ENCODE measurements at regions not wholly inside any gene's neighbourhood (a gene's known extent, or its start where the extent isn't known, plus 50 kb on each side); places are given as distances from the start of the nearest gene placed in this dataset.
A peak's percentile ranks its signal among the peaks of the same experiment; 100 is the strongest.

GRCh38 chr1:30379684-30380624 is 343.4 kb downstream of the MATN1 start:
- H3K9me3 ChIP-seq: no peaks in the 10 kb centered on the region
- DNase-seq: peak; percentile 44 to 56 (median 55)
- 18 to 32% (median 25%) methylated on average over 13 of the region's 13 CpGs for WGBS, 3 donors
- peak overlapping the region in 1 of 2 donors; percentile 3 for H3K27ac ChIP-seq
- TF ChIP-seq, protein P1, sequence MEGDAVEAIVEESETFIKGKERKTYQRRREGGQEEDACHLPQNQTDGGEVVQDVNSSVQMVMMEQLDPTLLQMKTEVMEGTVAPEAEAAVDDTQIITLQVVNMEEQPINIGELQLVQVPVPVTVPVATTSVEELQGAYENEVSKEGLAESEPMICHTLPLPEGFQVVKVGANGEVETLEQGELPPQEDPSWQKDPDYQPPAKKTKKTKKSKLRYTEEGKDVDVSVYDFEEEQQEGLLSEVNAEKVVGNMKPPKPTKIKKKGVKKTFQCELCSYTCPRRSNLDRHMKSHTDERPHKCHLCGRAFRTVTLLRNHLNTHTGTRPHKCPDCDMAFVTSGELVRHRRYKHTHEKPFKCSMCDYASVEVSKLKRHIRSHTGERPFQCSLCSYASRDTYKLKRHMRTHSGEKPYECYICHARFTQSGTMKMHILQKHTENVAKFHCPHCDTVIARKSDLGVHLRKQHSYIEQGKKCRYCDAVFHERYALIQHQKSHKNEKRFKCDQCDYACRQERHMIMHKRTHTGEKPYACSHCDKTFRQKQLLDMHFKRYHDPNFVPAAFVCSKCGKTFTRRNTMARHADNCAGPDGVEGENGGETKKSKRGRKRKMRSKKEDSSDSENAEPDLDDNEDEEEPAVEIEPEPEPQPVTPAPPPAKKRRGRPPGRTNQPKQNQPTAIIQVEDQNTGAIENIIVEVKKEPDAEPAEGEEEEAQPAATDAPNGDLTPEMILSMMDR (IDR thresholded peaks at IDR 0.05): peak; percentile 33 to 73 (median 71)
- TF ChIP-seq EP300 (IDR thresholded peaks at IDR 0.05) (no peak), POLR2A (IDR thresholded peaks at IDR 0.05) (no peak)
- no peaks in the 10 kb centered on the region for H3K36me3 ChIP-seq
- no peaks in the 10 kb centered on the region for H3K27me3 ChIP-seq
- intact Hi-C loops (cut with DNase I): loop anchor here in 3 of 4 donors (2.0 to 10.0 kb wide), 3 partner anchors 1135 to 1143 kb away; partner anchors contain the start of gene PTPRU (in 2 of the 3)
- peaks cover 13% of the 10 kb centered on the region for H3K4me1 ChIP-seq (ENCODE audit: insufficient read depth)
- H3K4me3 ChIP-seq: no peak overlapping the region

GRCh38 chr1:30378991-30379581 is 344.3 kb downstream of the MATN1 start:
- WGBS, 3 donors: 6% methylated on average over 18 of the region's 18 CpGs
- Histone ChIP-seq H3K4me3 (no peak overlapping the region), H3K27me3 (no peaks in the 10 kb centered on the region), H3K36me3 (no peaks in the 10 kb centered on the region), H3K4me1 (ENCODE audit: insufficient read depth) (peaks cover 13% of the 10 kb centered on the region), H3K9me3 (no peaks in the 10 kb centered on the region), H3K27ac (peak overlapping the region in 1 of 2 donors; percentile 3)
- intact Hi-C loops (cut with DNase I): loop anchor here in 1 of 4 donors (5.0 kb wide), 1 partner anchor 1142 kb away; the partner anchor contains the start of gene PTPRU
- DNase-seq: peak; percentile 58 to 81 (median 60)
- TF ChIP-seq EP300 (IDR thresholded peaks at IDR 0.05) (no peak), POLR2A (IDR thresholded peaks at IDR 0.05) (no peak)
- TF ChIP-seq, protein P1 (IDR thresholded peaks at IDR 0.05): no peak

GRCh38 chr1:30378003-30378596 is 345.3 kb downstream of the MATN1 start:
- DNase-seq: peak in 1 of 5 donors; percentile 4
- H3K4me3 ChIP-seq: no peak overlapping the region
- H3K27ac ChIP-seq: no peak overlapping the region
- H3K27me3 ChIP-seq: no peaks in the 10 kb centered on the region
- TF ChIP-seq POLR2A (IDR thresholded peaks at IDR 0.05) (no peak), EP300 (IDR thresholded peaks at IDR 0.05) (no peak)
- TF ChIP-seq, protein P1 (IDR thresholded peaks at IDR 0.05): no peak
- peaks cover 13% of the 10 kb centered on the region for H3K4me1 ChIP-seq (ENCODE audit: insufficient read depth)
- 67 to 78% (median 69%) methylated on average over 8 to 10 of the region's 10 CpGs for WGBS, 3 donors
- H3K36me3 ChIP-seq: no peaks in the 10 kb centered on the region
- intact Hi-C loops (cut with DNase I): loop anchor here in 1 of 4 donors (5.0 kb wide), 1 partner anchor 1141 kb away; the partner anchor contains the start of gene PTPRU
- H3K9me3 ChIP-seq: no peaks in the 10 kb centered on the region

Data from ovary (tissue), 7 donors.